ENCODE measurements at regions not wholly inside any gene's neighbourhood (a gene's known extent, or its start where the extent isn't known, plus 50 kb on each side); places are given as distances from the start of the nearest gene placed in this dataset.
"Not testable (repeated sequence)": the region's sequence is repeated elsewhere in the genome, so short reads cannot be mapped to it uniquely, and the experiment has no call there.

DNA sequence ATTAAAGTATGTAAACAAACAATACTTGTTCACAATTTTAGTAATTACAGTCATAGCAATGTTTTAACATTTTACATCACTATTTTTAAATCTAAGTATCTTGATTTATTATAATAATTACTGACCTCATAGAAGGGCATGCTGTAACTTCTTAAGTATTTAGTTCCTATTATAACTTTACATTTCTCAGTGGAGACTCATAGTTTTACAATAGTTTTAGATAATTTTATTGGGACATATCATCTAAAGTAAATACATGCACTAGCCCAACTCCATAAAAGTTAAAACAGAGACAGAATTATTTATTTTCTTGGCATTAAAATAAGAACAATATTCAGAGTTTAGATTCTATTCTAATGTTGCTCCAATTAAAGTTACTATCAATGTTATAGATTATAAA lies 466.5 kb upstream of the BCHE start:
- DNase-seq: no peak

DNA sequence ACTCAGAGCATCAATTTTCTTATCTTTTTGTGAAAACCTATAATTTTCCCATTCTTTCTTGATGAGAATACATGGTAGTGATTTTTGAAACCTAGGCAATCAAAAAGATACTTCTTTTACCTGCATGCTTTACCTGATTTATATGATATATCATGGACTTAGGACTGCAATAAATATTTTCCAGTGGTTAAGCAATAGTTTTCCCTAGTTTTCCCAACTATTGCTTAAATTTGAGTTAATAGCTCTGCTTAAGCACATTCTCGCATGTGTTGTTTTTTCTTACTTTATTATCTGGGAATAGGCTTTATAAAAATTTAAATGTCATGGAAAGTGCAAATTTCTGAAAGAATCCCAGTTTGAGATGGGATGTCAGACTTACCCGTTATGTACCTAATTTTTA lies 465.1 kb upstream of the BCHE start:
- DNase-seq: no peak

DNA sequence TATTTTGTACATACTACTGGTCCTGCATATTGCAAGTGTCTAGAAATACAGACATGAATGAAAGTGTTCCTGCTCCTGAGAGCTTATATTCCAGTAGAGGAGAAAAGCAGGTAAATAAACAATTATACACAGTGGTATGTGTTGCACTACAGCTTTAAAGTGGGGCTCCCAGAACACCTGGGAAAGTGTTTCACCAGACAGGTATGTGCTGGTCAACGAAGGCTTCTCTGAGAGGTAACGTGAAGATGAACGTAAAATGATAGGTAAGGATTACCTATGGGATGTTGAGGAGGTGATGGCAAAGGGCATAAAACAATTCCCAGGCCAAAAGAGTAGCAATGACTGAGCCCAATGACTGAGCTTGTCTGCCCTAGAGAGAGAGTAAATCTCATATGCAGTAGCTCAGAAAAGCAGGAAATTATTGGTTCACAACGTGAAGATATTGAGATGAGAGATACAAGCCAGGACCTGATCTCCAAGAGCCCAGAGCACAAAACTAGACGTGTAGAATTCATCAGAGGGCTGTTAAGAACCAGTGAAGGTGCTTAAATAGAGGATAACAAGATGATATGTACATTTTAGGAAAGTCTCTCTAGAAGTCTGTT lies 459.1 kb upstream of the BCHE start:
- DNase-seq: no peak

- DNase-seq: no peak
Observed at GRCh38 chr3:166291186-166291955, 454.1 kb upstream of the BCHE start.

DNA sequence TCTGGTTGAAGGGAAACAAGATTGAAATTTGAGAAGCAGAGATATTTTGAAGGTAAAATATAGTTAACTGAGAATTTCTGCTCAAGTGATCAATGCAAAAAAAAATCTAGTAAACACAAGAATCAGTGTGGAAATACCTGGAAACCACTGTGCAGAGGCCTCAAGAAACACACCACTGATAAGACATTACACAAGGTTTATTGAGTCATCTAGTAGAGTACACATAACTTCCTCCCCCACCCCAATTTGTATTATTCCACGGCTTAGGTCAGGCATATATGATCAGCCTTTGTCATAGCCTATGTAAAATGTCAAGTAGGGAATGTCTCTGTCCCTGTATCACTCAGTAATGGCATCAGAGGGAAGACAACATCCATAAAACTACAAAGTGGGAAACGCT lies 447.8 kb upstream of the BCHE start:
- no peak for DNase-seq

DNA sequence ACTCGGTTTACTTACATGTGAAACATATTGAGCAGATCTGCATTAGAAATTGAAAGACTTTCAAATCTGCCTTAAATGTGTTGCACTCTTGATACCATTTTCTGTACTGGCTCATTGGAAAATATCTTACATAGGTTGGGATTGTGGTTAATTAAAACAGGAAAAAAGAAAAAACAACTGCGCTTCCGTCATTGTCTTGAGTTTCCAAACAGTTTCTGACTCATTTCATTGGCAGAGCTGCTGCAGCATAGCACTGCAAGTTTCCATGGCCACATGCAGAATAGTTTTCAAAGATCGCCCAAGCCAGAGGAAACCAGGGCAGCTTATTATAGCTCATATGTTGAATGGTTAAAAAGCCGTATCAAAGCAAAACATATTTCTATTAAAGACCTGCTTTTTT lies 446.6 kb upstream of the BCHE start:
- peak; percentile 59 for DNase-seq

DNA sequence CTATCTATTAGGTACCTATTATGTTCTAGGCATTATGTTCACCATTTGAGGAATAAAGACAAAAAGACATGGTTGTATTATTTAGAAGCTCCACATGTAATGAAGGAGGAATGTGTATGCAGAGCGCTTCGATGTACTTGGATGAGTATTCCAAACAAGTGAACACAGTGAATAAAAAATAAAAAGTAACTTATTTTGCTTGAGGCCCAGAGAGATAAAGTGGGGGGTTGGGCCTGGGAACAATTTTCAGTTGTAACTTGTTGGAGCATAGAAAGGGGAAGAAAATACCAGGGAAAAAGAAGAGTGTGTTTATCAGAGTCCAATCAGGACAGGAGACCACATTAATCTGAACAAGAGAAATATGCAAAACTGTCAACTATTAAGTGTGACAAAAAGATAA lies 445.7 kb upstream of the BCHE start:
- no peak for DNase-seq

- no peak for DNase-seq
Observed at GRCh38 chr3:166279636-166280035, 442.4 kb upstream of the BCHE start.

GRCh38 chr3:166275024-166275390 lies 437.8 kb upstream of the BCHE start:
- DNase-seq: no peak

DNA sequence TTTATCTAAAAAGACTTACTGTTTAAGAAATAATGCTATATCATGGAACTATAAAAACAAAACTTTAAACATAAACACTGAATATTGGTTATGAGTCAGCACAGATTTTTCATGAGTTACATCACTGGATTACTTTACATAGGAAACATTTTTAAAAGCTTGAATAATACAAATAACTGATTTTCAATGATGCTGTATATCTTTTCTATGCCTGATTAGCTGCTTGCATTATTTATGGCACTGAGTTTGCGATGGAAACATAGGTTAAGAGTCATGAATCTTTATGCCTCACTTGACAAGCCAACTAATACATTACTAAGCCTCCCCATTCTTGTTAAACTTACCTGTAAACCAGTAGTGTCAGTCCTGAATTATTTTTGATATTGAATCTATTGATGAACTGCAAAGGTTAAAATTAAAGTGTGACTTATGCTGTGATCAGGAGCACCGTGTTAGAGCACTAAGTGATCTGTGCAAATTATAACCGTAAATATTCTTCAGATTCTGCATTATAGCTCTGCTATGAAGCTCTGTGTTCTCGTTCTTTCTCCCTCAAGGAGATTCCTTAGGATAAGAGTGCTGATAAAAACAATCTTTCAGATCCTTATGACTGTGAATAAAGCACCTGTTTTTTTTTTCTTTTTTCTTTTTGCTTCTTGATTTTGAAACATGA lies 437.3 kb upstream of the BCHE start:
- DNase-seq: no peak

DNA sequence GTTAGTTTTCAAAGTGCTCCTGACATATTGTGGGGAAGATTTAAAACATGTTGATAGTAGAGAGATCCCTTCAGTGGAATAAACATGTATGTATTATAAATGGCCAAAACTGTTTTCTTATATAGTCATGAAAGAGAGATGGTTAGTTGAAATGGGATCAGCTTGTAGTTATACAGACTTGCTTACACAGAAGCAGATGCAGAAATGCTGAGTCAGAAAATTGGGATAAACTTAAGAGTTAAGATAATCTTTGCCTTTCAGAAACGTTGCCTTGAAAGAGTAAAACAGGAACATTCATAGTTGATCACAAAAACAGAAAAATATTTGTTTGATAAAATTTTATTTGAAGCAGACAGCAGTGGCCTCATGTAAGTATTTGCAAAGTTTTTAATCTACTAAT lies 433.2 kb upstream of the BCHE start:
- no peak for DNase-seq

- DNase-seq: no peak
Observed at GRCh38 chr3:166265153-166265552, 427.9 kb upstream of the BCHE start.

DNA sequence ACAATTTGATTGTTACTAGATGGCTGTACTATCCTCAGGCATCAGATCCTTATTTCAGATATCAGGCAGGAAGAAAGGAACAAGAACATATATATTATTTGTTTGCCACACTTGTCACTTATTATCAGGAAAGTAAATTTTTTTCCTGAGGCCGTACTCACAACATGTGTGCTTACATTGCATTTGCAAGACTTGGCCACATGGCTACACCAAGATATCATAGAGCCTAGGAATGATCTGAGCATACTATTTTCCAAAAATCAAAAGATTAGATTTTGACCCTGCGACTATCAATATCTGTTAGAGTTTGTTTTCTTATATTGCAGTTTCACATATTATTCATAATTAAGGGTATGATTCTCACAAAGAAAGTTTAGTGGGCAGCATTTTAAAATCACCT lies 426.2 kb upstream of the BCHE start:
- no peak for DNase-seq

GRCh38 chr3:166258293-166258850 lies 421.1 kb upstream of the BCHE start:
- not testable (repeated sequence) for DNase-seq

- no peak for DNase-seq
Observed at GRCh38 chr3:166257715-166258114, 420.5 kb upstream of the BCHE start.

DNA sequence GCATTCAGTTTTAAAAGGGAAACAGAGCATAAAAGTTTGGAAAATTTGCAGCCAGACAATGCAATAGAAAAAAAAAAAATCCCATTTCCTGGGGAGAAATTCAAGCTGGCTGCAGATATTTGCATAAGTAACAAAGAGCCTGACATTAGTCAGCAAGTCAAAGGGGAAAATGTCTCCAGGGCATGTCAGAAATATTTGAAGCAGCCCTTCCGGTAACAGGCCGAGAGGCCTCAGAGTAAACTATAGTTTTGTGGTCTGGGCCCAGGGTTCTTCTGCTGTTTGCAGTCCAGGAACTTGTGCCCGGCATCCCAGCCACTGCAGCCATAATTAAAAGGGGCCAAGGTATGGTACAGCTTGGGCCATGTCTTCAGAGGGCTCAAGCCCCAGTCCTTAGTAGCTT lies 411.6 kb upstream of the BCHE start:
- DNase-seq: no peak

DNA sequence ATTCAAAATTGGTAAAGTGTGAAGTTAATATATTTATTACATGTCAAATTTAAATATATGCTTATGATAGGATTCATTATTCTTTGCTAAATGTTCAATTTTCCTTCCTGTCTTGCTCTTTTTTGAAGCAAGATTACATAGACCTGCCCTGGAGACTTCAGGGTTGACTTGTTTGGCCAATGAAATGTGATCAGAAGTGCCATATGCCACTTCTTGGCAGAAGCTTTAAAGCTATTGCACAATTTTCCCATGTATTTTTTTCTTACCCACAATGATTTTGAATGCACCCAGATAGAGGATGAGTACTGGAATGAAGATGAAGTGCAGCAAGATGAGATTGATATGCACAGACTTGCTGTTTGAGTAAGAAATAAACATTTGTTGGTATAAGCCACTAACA lies 406.3 kb upstream of the BCHE start:
- DNase-seq: no peak

DNA sequence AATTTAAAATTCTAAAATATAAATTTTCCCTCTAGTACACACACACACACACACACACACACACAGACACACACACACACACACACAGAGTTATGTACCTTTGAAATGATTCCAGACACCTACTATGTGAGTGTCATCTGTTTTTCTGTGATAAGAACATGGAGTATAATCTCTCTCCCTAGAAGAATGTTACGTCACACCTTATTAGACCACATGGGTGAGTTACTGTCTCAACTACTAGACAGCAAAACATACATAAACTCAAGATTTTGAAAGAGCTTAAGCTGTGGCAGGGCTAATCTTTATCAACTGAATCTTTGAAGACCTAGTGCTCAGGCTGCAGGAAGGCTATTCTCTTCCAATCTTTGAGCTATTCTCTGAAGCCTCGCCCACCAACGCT lies 385.9 kb upstream of the BCHE start:
- DNase-seq: no peak

GRCh38 chr3:166211451-166211850 lies 374.2 kb upstream of the BCHE start:
- no peak for DNase-seq

DNA sequence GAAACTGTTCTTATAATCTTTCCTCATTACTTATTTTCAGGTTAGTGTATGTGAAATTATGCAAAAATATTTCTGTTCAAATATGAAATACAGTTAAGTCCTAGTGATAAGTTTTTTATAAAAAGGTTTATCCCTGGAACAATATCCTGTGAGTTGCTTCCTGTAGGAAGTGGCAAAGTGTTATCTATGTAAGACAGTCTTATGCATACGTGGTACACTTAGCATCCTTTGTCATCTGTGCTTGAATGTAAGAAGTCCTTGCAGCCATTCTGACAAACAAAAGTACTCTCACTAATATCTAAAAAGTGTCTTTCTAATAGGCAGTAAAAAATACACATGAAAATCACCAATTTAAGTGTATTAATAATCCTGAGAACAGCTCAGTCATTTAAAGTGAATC lies 372.5 kb upstream of the BCHE start:
- DNase-seq: no peak

DNA sequence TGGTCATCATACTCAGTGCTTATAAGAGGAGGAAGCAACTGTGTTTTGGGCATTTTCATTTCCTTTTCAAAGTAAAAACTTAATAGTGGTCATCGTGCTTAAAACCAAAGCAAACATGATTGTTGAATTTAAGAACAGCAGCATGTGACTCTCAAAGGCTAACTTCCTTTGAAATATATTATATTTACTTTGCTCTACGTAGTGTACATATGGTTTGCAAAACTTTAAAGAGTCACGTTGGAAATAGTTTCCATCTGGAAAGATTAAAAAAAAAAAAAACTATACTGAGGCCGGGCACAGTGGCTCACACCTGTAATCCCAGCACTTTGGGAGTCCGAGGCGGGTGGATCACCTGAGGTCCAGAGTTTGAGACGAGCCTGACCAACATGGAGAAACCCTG lies 367.9 kb upstream of the BCHE start:
- no peak for DNase-seq

GRCh38 chr3:166201476-166201875 lies 364.3 kb upstream of the BCHE start:
- DNase-seq: no peak

- no peak for DNase-seq
Observed at GRCh38 chr3:166199491-166199890, 362.3 kb upstream of the BCHE start.

DNA sequence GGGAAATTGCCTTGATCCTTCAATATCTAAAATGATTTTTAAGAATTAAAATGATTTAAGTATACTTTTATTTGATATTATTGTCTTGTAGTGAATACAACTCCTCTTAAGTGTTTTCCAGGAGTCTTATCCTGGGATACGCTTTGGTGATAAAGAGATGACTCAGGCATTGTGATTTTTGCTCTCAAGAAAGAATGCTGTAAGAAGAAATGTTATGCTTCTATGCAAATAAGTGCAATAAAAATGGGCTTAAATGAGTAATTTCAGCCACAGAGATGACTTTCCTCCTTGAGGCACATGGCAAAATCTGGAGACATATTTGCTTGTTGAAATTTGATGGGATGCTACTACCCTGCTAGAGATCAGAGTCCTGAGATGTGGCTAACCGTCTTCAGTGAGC lies 358.6 kb upstream of the BCHE start:
- DNase-seq: no peak

Data from hindlimb muscle (tissue), 1 donor.